Vagina (tissue), 2 donors: ENCODE measurements at regions not wholly inside any gene's neighbourhood (a gene's known extent, or its start where the extent isn't known, plus 50 kb on each side); places are given as distances from the start of the nearest gene placed in this dataset.

Experiments
- CTCF ChIP-seq, 3 experiments: fragments of 450-650 bp in 2 of 3; fragments of 200-600 bp in 1 of 3; sonication (generic) in 1 of 3; IDR thresholded peaks; one replicate each; pipeline ENCODE4 v1.5.1; 2017 to 2019; ENCODE audit warnings: antibody characterized with exemption in 3 of 3, mild to moderate bottlenecking in 2 of 3, moderate library complexity in 2 of 3
- POLR2A ChIP-seq, 2 donors: fragments of 450-650 bp; IDR thresholded peaks; one replicate each; pipeline ENCODE4 v1.6.1; 2017; ENCODE audit warnings: antibody characterized with exemption in 2 of 2, mild to moderate bottlenecking in 2 of 2, moderate library complexity in 2 of 2
- POLR2AphosphoS5 ChIP-seq, 2 donors: sonication (generic); formaldehyde crosslinking; IDR thresholded peaks; one replicate each; pipeline ENCODE4 v1.9.0; 2017; ENCODE audit warnings: antibody characterized with exemption in 2 of 2, mild to moderate bottlenecking in 2 of 2, low read depth in 1 of 2; ENCODE audit not compliant: insufficient read depth in 1 of 2

- TF ChIP-seq POLR2A (IDR thresholded peaks at IDR 0.05) (no peak), CTCF (IDR thresholded peaks at IDR 0.05) (no peak), POLR2AphosphoS5 (IDR thresholded peaks at IDR 0.05; ENCODE audit: insufficient read depth in 1 of 2, low read depth in 1 of 2) (no peak)
Measured at GRCh38 chr14:37994846-37995372, 212.8 kb upstream of the SSTR1 start.
